Sigmoid colon (tissue), 6 donors: ENCODE measurements at regions not wholly inside any gene's neighbourhood (a gene's known extent, or its start where the extent isn't known, plus 50 kb on each side); places are given as distances from the start of the nearest gene placed in this dataset.

ENCODE experiments used
- DNase-seq: peaks from one replicate; pipeline ENCODE4 v3.0.0-alpha.2; 2019
- H3K27ac ChIP-seq, 4 donors: fragments of 200-600 bp; sonication (generic); one replicate each; pipeline ENCODE4 v1.5.1; 2016 to 2019; ENCODE audit warnings: mild to moderate bottlenecking in 1 of 4
- H3K27me3 ChIP-seq, 3 donors: fragments of 200-600 bp; sonication (generic); one replicate each; pipeline ENCODE4 v1.5.1; 2019; ENCODE audit warnings: mild to moderate bottlenecking in 1 of 3
- H3K36me3 ChIP-seq, 4 donors: fragments of 200-600 bp; sonication (generic); one replicate each; pipeline ENCODE4 v1.5.1; 2016 to 2019
- H3K4me1 ChIP-seq, 4 donors: fragments of 200-600 bp; sonication (generic); one replicate each; pipeline ENCODE4 v1.5.1; 2017 to 2019
- H3K4me3 ChIP-seq, 4 donors: fragments of 200-600 bp; sonication (generic); one replicate each; pipeline ENCODE4 v1.5.1; 2017 to 2019; ENCODE audit warnings: mild to moderate bottlenecking in 2 of 4, moderate library complexity in 1 of 4
- H3K9me3 ChIP-seq, 4 donors: fragments of 200-600 bp in 3 of 4; sonication (generic) in 3 of 4; one replicate each; pipeline versions ENCODE4 v1.5.1 to v1.6.1; 2013 to 2019
- CTCF ChIP-seq, 4 experiments: fragments of 450-650 bp in 3 of 4; fragments of 200-600 bp in 1 of 4; IDR thresholded peaks; one replicate each; pipeline ENCODE4 v1.5.1; 2016 to 2019; ENCODE audit warnings: antibody characterized with exemption in 4 of 4, mild to moderate bottlenecking in 3 of 4, moderate library complexity in 2 of 4
- EP300 ChIP-seq, 4 donors: sonication (generic); formaldehyde crosslinking; IDR thresholded peaks; one replicate each; pipeline ENCODE4 v1.6.1; 2017; ENCODE audit warnings: antibody characterized with exemption in 4 of 4
- POLR2A ChIP-seq, 2 donors: fragments of 450-650 bp; IDR thresholded peaks; one replicate each; pipeline ENCODE4 v1.6.1; 2016; ENCODE audit warnings: antibody characterized with exemption in 2 of 2, mild to moderate bottlenecking in 2 of 2, moderate library complexity in 2 of 2
- POLR2AphosphoS5 ChIP-seq, 4 donors: sonication (generic); formaldehyde crosslinking; IDR thresholded peaks; one replicate each; pipeline ENCODE4 v1.6.1; 2017; ENCODE audit warnings: antibody characterized with exemption in 4 of 4
- whole genome bisulfite sequencing, 2 donors: extraction: QIAGEN DNeasy Blood & Tissue Kit; methylation state at CpG; one replicate each; pipeline ENCODE4 v1.1.7; 2013; 5-methylcytosine and 5-hydroxymethylcytosine counted together
- intact Hi-C: fragments of 100-400 bp; cut with DNase I; formaldehyde crosslinking; loops from one replicate; pipeline ENCODE4 v1.15.1; 2023
- donor health status: healthy with polysubstance abuse.
- donor health status: healthy.

- TF ChIP-seq POLR2A (IDR thresholded peaks at IDR 0.05), result no peak
- Histone ChIP-seq H3K36me3 (no peaks in the 10 kb centered on the region), H3K27ac (no peak overlapping the region), H3K4me1 (peaks cover 0 to 12% (median 4%) of the 10 kb centered on the region in 4 donors), H3K4me3 (no peak overlapping the region), H3K9me3 (no peaks in the 10 kb centered on the region), H3K27me3 (no peaks in the 10 kb centered on the region)
- intact Hi-C loops, result no loop called here
- 61 to 67% methylated on average over 4 of the region's 4 CpGs for WGBS, 2 donors
- DNase-seq, result no peak
These were observed 350.7 kb downstream of the NSUN3 start for GRCh38 chr3:94413336-94414108.

GRCh38 chr3:94414418-94414817 is 351.6 kb downstream of the NSUN3 start:
- H3K9me3 ChIP-seq, result no peaks in the 10 kb centered on the region
- peaks cover 0 to 12% (median 4%) of the 10 kb centered on the region in 4 donors for H3K4me1 ChIP-seq
- intact Hi-C loops, result no loop called here
- no peaks in the 10 kb centered on the region for H3K36me3 ChIP-seq
- H3K27ac ChIP-seq, result no peak overlapping the region
- no peak for DNase-seq
- WGBS, 2 donors, result 57 to 83% methylated on average over 2 of the region's 2 CpGs
- TF ChIP-seq CTCF (IDR thresholded peaks at IDR 0.05) (no peak), POLR2A (IDR thresholded peaks at IDR 0.05) (no peak), POLR2AphosphoS5 (IDR thresholded peaks at IDR 0.05) (no peak), EP300 (IDR thresholded peaks at IDR 0.05) (no peak)
- H3K4me3 ChIP-seq, result no peak overlapping the region
- no peaks in the 10 kb centered on the region for H3K27me3 ChIP-seq

- no peaks in the 10 kb centered on the region for H3K9me3 ChIP-seq
- no peak for DNase-seq
- 90 to 96% methylated on average over 4 of the region's 4 CpGs for WGBS, 2 donors
- TF ChIP-seq POLR2AphosphoS5 (IDR thresholded peaks at IDR 0.05) (no peak), EP300 (IDR thresholded peaks at IDR 0.05) (no peak), CTCF (IDR thresholded peaks at IDR 0.05) (no peak), POLR2A (IDR thresholded peaks at IDR 0.05) (no peak)
- no peak overlapping the region for H3K27ac ChIP-seq
- no peak overlapping the region for H3K4me3 ChIP-seq
- H3K4me1 ChIP-seq, result peaks cover 0 to 12% (median 4%) of the 10 kb centered on the region in 4 donors
- intact Hi-C loops, result no loop called here
- no peaks in the 10 kb centered on the region for H3K27me3 ChIP-seq
- H3K36me3 ChIP-seq, result no peaks in the 10 kb centered on the region
These were observed 353.9 kb downstream of the NSUN3 start for GRCh38 chr3:94416768-94417167.

- Histone ChIP-seq H3K27ac (no peak overlapping the region), H3K27me3 (no peaks in the 10 kb centered on the region), H3K36me3 (no peaks in the 10 kb centered on the region), H3K4me3 (no peak overlapping the region), H3K4me1 (peaks cover 0 to 12% (median 4%) of the 10 kb centered on the region in 4 donors), H3K9me3 (no peaks in the 10 kb centered on the region)
- WGBS, 2 donors, result 92 to 94% methylated on average over 6 of the region's 6 CpGs
- DNase-seq, result no peak
- intact Hi-C loops, result no loop called here
- TF ChIP-seq CTCF (IDR thresholded peaks at IDR 0.05), result no peak
- TF ChIP-seq POLR2AphosphoS5 (IDR thresholded peaks at IDR 0.05), result no peak
- no peak for TF ChIP-seq EP300 (IDR thresholded peaks at IDR 0.05)
- no peak for TF ChIP-seq POLR2A (IDR thresholded peaks at IDR 0.05)
These were observed 355.1 kb downstream of the NSUN3 start for GRCh38 chr3:94417963-94418455.

GRCh38 chr3:94420931-94421330 is 358.1 kb downstream of the NSUN3 start:
- no peaks in the 10 kb centered on the region for H3K4me1 ChIP-seq
- WGBS, 2 donors, result 90 to 93% methylated on average over 1 of the region's 1 CpG
- TF ChIP-seq CTCF (IDR thresholded peaks at IDR 0.05) (no peak), POLR2AphosphoS5 (IDR thresholded peaks at IDR 0.05) (no peak), EP300 (IDR thresholded peaks at IDR 0.05) (no peak), POLR2A (IDR thresholded peaks at IDR 0.05) (no peak)
- H3K27ac ChIP-seq, result no peak overlapping the region
- no peak for DNase-seq
- intact Hi-C loops, result no loop called here
- no peak overlapping the region for H3K4me3 ChIP-seq
- no peaks in the 10 kb centered on the region for H3K36me3 ChIP-seq
- no peaks in the 10 kb centered on the region for H3K9me3 ChIP-seq
- H3K27me3 ChIP-seq, result no peaks in the 10 kb centered on the region
